ENCODE measurements at regions not wholly inside any gene's neighbourhood (a gene's known extent, or its start where the extent isn't known, plus 50 kb on each side); places are given as distances from the start of the nearest gene placed in this dataset.

DNA sequence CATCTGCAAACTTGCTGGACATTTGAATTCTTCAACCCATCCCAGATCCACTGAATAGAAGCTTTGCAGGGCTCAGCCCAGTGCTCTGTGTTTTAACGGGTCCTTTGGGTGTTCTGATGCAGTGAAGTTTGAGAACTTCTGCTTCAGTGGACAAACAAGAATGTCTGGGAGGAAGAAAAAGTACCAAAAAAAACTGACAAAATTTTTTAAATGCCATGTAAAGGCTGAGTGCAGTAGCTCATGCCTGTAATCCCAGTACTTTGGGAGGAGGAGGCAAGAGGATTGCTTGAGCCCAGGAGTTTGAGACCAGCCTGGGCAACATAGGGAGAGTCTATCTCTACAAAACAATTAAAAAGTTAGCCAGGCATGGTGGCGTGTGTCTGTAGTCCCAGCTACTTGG is 51.8 kb upstream of the FRMD4A start (continued):
- TF ChIP-seq, protein P1, sequence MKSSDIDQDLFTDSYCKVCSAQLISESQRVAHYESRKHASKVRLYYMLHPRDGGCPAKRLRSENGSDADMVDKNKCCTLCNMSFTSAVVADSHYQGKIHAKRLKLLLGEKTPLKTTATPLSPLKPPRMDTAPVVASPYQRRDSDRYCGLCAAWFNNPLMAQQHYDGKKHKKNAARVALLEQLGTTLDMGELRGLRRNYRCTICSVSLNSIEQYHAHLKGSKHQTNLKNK (CRISPR knock-in tag; IDR thresholded peaks at IDR 0.05) = no peak
- TF ChIP-seq CREM (CRISPR knock-in tag; IDR thresholded peaks at IDR 0.05) (no peak), CREB1 (CRISPR knock-in tag; IDR thresholded peaks at IDR 0.05) (no peak), NR2C2 (CRISPR knock-in tag; IDR thresholded peaks at IDR 0.05) (no peak), ZNF232 (CRISPR knock-in tag; IDR thresholded peaks at IDR 0.05) (no peak)

DNA sequence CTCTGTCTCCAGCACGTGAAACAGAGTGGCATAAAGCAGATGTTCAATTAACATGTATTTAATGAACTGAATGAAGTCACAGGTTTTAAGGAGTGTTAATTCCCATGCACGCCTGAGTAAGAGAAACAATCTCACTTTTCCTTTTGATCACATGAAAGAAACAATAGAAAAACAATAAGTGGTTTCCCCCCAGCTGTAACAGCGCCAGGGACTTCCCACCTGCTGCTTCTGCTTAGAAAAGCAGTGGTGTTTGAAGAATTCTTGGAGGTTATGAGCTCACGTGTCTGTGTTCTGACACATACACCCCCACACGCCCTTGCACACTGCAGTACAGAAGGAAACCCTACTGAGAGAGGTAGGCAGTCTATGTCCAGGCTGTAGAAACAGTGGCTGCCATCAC is 51.3 kb upstream of the FRMD4A start:
- POLR2A ChIA-PET = no interaction called here
- H3K27me3 Mint-ChIP-seq (ENCODE audit: low read depth) = no peaks in the 10 kb centered on the region
- CTCF ChIA-PET = interaction anchor here (0.9 to 1.1 kb wide), 2 partner anchors 10 to 28 kb away, joined by 3 read pairs; no protein-coding TSS in a partner anchor
- DNase-seq (ENCODE audit: low spot score) (no peak), ATAC-seq (no peak)
- no peak overlapping the region for H3K27ac Mint-ChIP-seq
- H3K9me3 Mint-ChIP-seq = no peaks in the 10 kb centered on the region
- H3K36me3 Mint-ChIP-seq = no peaks in the 10 kb centered on the region
- H3K4me3 Mint-ChIP-seq = no peak overlapping the region
- TF ChIP-seq, protein P2, sequence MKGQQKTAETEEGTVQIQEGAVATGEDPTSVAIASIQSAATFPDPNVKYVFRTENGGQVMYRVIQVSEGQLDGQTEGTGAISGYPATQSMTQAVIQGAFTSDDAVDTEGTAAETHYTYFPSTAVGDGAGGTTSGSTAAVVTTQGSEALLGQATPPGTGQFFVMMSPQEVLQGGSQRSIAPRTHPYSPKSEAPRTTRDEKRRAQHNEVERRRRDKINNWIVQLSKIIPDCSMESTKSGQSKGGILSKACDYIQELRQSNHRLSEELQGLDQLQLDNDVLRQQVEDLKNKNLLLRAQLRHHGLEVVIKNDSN (CRISPR knock-in tag; IDR thresholded peaks at IDR 0.05) = no peak
- TF ChIP-seq CREB1 (CRISPR knock-in tag; IDR thresholded peaks at IDR 0.05) (no peak), JUN (CRISPR knock-in tag; IDR thresholded peaks at IDR 0.05) (no peak), ATF1 (CRISPR knock-in tag; IDR thresholded peaks at IDR 0.05) (no peak), TEAD1 (CRISPR knock-in tag; IDR thresholded peaks at IDR 0.05) (no peak), TEAD4 (CRISPR knock-in tag; IDR thresholded peaks at IDR 0.05) (no peak), ZNF263 (CRISPR knock-in tag; IDR thresholded peaks at IDR 0.05; ENCODE audit: low read depth) (no peak), IRF2 (CRISPR knock-in tag; IDR thresholded peaks at IDR 0.05; ENCODE audit: borderline replicate concordance, low read depth) (no peak), NR3C1 (CRISPR knock-in tag; conservative IDR thresholded peaks at IDR 0.05; ENCODE audit: low read depth) (no peak), RELA (CRISPR knock-in tag; IDR thresholded peaks at IDR 0.05; ENCODE audit: borderline replicate concordance) (no peak), SMAD4 (CRISPR knock-in tag; IDR thresholded peaks at IDR 0.05) (no peak), ZNF396 (CRISPR knock-in tag; IDR thresholded peaks at IDR 0.05; ENCODE audit: borderline replicate concordance) (no peak)
- TF ChIP-seq, protein P3, sequence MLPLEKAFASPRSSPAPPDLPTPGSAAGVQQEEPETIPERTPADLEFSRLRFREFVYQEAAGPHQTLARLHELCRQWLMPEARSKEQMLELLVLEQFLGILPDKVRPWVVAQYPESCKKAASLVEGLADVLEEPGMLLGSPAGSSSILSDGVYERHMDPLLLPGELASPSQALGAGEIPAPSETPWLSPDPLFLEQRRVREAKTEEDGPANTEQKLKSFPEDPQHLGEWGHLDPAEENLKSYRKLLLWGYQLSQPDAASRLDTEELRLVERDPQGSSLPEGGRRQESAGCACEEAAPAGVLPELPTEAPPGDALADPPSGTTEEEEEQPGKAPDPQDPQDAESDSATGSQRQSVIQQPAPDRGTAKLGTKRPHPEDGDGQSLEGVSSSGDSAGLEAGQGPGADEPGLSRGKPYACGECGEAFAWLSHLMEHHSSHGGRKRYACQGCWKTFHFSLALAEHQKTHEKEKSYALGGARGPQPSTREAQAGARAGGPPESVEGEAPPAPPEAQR (CRISPR knock-in tag; IDR thresholded peaks at IDR 0.05) = no peak
- TF ChIP-seq, protein P4, sequence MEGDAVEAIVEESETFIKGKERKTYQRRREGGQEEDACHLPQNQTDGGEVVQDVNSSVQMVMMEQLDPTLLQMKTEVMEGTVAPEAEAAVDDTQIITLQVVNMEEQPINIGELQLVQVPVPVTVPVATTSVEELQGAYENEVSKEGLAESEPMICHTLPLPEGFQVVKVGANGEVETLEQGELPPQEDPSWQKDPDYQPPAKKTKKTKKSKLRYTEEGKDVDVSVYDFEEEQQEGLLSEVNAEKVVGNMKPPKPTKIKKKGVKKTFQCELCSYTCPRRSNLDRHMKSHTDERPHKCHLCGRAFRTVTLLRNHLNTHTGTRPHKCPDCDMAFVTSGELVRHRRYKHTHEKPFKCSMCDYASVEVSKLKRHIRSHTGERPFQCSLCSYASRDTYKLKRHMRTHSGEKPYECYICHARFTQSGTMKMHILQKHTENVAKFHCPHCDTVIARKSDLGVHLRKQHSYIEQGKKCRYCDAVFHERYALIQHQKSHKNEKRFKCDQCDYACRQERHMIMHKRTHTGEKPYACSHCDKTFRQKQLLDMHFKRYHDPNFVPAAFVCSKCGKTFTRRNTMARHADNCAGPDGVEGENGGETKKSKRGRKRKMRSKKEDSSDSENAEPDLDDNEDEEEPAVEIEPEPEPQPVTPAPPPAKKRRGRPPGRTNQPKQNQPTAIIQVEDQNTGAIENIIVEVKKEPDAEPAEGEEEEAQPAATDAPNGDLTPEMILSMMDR (IDR thresholded peaks at IDR 0.05) = no peak
- TF ChIP-seq, protein P5, sequence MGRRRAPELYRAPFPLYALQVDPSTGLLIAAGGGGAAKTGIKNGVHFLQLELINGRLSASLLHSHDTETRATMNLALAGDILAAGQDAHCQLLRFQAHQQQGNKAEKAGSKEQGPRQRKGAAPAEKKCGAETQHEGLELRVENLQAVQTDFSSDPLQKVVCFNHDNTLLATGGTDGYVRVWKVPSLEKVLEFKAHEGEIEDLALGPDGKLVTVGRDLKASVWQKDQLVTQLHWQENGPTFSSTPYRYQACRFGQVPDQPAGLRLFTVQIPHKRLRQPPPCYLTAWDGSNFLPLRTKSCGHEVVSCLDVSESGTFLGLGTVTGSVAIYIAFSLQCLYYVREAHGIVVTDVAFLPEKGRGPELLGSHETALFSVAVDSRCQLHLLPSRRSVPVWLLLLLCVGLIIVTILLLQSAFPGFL (CRISPR knock-in tag; IDR thresholded peaks at IDR 0.05; ENCODE audit: borderline replicate concordance) = no peak
- H3K4me1 Mint-ChIP-seq = peaks cover 19% of the 10 kb centered on the region

DNA sequence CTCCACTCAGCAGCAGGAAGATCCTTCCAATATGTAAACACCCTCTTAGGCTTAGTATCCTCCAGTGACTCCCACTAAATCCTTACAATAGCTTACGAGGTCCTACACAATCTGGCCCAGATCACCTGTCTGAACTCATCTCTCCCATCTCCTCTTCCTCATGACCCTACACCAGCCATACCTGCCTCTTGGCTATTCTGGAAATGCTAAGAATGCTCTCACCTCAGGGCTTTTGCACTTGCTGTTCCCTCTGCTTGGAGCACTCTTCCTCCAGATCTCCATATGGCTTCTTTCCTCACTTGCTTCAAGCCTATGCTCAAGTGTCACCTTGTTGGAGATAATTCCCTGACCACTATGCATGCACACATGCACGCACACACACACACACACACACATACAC is 50.8 kb upstream of the FRMD4A start:
- peaks cover 24% of the 10 kb centered on the region for H3K4me1 Mint-ChIP-seq
- H3K27me3 Mint-ChIP-seq (ENCODE audit: low read depth) = no peaks in the 10 kb centered on the region
- no peaks in the 10 kb centered on the region for H3K36me3 Mint-ChIP-seq
- no peaks in the 10 kb centered on the region for H3K9me3 Mint-ChIP-seq
- CTCF ChIA-PET = interaction anchor here (0.9 to 1.1 kb wide), 2 partner anchors 11 to 27 kb away, joined by 3 read pairs; no protein-coding TSS in a partner anchor
- POLR2A ChIA-PET = no interaction called here
- TF ChIP-seq ZNF416 (CRISPR knock-in tag; IDR thresholded peaks at IDR 0.05) = no peak
- no peak for TF ChIP-seq CREB1 (CRISPR knock-in tag; IDR thresholded peaks at IDR 0.05)
- TF ChIP-seq HMGA2 (CRISPR knock-in tag; IDR thresholded peaks at IDR 0.05) = no peak
- TF ChIP-seq, protein P6, sequence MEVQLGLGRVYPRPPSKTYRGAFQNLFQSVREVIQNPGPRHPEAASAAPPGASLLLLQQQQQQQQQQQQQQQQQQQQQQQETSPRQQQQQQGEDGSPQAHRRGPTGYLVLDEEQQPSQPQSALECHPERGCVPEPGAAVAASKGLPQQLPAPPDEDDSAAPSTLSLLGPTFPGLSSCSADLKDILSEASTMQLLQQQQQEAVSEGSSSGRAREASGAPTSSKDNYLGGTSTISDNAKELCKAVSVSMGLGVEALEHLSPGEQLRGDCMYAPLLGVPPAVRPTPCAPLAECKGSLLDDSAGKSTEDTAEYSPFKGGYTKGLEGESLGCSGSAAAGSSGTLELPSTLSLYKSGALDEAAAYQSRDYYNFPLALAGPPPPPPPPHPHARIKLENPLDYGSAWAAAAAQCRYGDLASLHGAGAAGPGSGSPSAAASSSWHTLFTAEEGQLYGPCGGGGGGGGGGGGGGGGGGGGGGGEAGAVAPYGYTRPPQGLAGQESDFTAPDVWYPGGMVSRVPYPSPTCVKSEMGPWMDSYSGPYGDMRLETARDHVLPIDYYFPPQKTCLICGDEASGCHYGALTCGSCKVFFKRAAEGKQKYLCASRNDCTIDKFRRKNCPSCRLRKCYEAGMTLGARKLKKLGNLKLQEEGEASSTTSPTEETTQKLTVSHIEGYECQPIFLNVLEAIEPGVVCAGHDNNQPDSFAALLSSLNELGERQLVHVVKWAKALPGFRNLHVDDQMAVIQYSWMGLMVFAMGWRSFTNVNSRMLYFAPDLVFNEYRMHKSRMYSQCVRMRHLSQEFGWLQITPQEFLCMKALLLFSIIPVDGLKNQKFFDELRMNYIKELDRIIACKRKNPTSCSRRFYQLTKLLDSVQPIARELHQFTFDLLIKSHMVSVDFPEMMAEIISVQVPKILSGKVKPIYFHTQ (CRISPR knock-in tag; IDR thresholded peaks at IDR 0.05) = no peak
- TF ChIP-seq, protein P7, sequence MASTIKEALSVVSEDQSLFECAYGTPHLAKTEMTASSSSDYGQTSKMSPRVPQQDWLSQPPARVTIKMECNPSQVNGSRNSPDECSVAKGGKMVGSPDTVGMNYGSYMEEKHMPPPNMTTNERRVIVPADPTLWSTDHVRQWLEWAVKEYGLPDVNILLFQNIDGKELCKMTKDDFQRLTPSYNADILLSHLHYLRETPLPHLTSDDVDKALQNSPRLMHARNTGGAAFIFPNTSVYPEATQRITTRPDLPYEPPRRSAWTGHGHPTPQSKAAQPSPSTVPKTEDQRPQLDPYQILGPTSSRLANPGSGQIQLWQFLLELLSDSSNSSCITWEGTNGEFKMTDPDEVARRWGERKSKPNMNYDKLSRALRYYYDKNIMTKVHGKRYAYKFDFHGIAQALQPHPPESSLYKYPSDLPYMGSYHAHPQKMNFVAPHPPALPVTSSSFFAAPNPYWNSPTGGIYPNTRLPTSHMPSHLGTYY (CRISPR knock-in tag; IDR thresholded peaks at IDR 0.05) = no peak
- no peak for TF ChIP-seq TCF7 (CRISPR knock-in tag; IDR thresholded peaks at IDR 0.05; ENCODE audit: low read depth)
- no peak for TF ChIP-seq GABPB1 (CRISPR knock-in tag; IDR thresholded peaks at IDR 0.05)
- TF ChIP-seq RORB (CRISPR knock-in tag; IDR thresholded peaks at IDR 0.05) = no peak
- DNase-seq (ENCODE audit: low spot score) (no peak), ATAC-seq (no peak)
- H3K27ac Mint-ChIP-seq = no peak overlapping the region
- no peak overlapping the region for H3K4me3 Mint-ChIP-seq

Measured in WTC11 (cell line).